Natural killer cell (primary cell): ENCODE measurements at regions not wholly inside any gene's neighbourhood (a gene's known extent, or its start where the extent isn't known, plus 50 kb on each side); places are given as distances from the start of the nearest gene placed in this dataset.
A peak's percentile ranks its signal among the peaks of the same experiment; 100 is the strongest.

Experiments used
- ATAC-seq, 3 donors: fragments of 150-1000 bp in 2 of 3; fragments of 200-7000 bp in 1 of 3; cut with Tn5 transposase; 1 replicate in 1 of 3; 2 replicates in 2 of 3; pipeline ENCODE4 v1.10.0; 2021; ENCODE audit warnings: mild to moderate bottlenecking in 2 of 3, moderate library complexity in 2 of 3
- DNase-seq, 2 donors: peaks; one replicate each; pipeline versions ENCODE4 v3.0.0 to v3.0.0-alpha.2; 2013 to 2021; ENCODE audit warnings: mixed read lengths in 1 of 2
- H3K27ac ChIP-seq: one replicate; pipeline ENCODE4 v1.5.1; 2013; ENCODE audit warnings: mild to moderate bottlenecking, low read length
- H3K27me3 ChIP-seq: one replicate; pipeline ENCODE4 v1.6.1; 2013; ENCODE audit warnings: low read length; ENCODE audit not compliant: control insufficient read depth, insufficient read depth
- H3K36me3 ChIP-seq: one replicate; pipeline ENCODE4 v1.6.1; 2013; ENCODE audit warnings: low read length; ENCODE audit not compliant: control insufficient read depth, insufficient read depth
- H3K4me1 ChIP-seq: one replicate; pipeline ENCODE4 v1.6.1; 2013; ENCODE audit warnings: low read length; ENCODE audit not compliant: control insufficient read depth, insufficient read depth
- H3K4me3 ChIP-seq: one replicate; pipeline ENCODE4 v1.5.1; 2013; ENCODE audit warnings: low read length
- H3K9me3 ChIP-seq: one replicate; pipeline ENCODE4 v1.6.1; 2013; ENCODE audit warnings: low read length; ENCODE audit not compliant: control insufficient read depth, insufficient read depth
- H3K27ac Mint-ChIP-seq, 2 donors: one replicate each; pipeline ENCODE4 v1.8.0; 2022; ENCODE audit warnings: mild to moderate bottlenecking in 2 of 2, mixed read lengths in 2 of 2, moderate library complexity in 1 of 2
- H3K27me3 Mint-ChIP-seq, 2 donors: one replicate each; pipeline ENCODE4 v1.8.0; 2022; ENCODE audit warnings: low read depth in 2 of 2, mixed read lengths in 2 of 2
- H3K36me3 Mint-ChIP-seq: one replicate; pipeline ENCODE4 v1.8.0; 2022; ENCODE audit warnings: mixed read lengths
- H3K4me1 Mint-ChIP-seq, 2 donors: one replicate each; pipeline ENCODE4 v1.8.0; 2022; ENCODE audit warnings: mixed read lengths in 2 of 2
- H3K4me3 Mint-ChIP-seq: one replicate; pipeline ENCODE4 v1.8.0; 2022; ENCODE audit warnings: mild to moderate bottlenecking, moderate library complexity, mixed read lengths
- H3K9me3 Mint-ChIP-seq, 2 donors: one replicate each; pipeline ENCODE4 v1.8.0; 2022; ENCODE audit warnings: mixed read lengths in 2 of 2
- CTCF ChIP-seq: fragments of 200-600 bp; IDR thresholded peaks from one replicate; pipeline ENCODE4 v1.8.0; 2022; ENCODE audit warnings: antibody characterized with exemption
- WGBS: methylation state at CpG from one replicate; pipeline ENCODE4 v1.1.7; 2013; ENCODE audit warnings: missing lambda C conversion rate; ENCODE audit not compliant: insufficient coverage; 5-methylcytosine and 5-hydroxymethylcytosine counted together
- intact Hi-C: fragments of 100-400 bp; cut with micrococcal nuclease; formaldehyde crosslinking; loops from one replicate; pipeline ENCODE4 v1.14.2; 2022

GRCh38 chr16:49158029-49158642, 123.5 kb downstream of the CBLN1 start:
- no peaks in the 10 kb centered on the region for H3K36me3 ChIP-seq
- intact Hi-C loops: no loop called here
- H3K9me3 ChIP-seq: no peaks in the 10 kb centered on the region
- DNase-seq (peak in 1 of 2 donors; percentile 11), ATAC-seq (no peak)
- no peaks in the 10 kb centered on the region for H3K27me3 ChIP-seq
- WGBS: 31% methylated on average over 2 of the region's 2 CpGs
- no peak overlapping the region for H3K4me3 ChIP-seq
- Mint-ChIP-seq H3K27ac (no peak overlapping the region), H3K4me3 (no peak overlapping the region), H3K9me3 (peaks cover 0 to 6% of the 10 kb centered on the region in 2 donors), H3K36me3 (no peaks in the 10 kb centered on the region), H3K4me1 (no peaks in the 10 kb centered on the region), H3K27me3 (no peaks in the 10 kb centered on the region)
- no peak for TF ChIP-seq CTCF
- H3K27ac ChIP-seq: no peak overlapping the region
- H3K4me1 ChIP-seq: no peaks in the 10 kb centered on the region

- DNase-seq: no peak
- H3K4me3 ChIP-seq: no peak overlapping the region
- WGBS: 66% methylated on average over 2 of the region's 2 CpGs
- Mint-ChIP-seq H3K27ac (no peak overlapping the region), H3K4me3 (no peak overlapping the region), H3K36me3 (no peaks in the 10 kb centered on the region), H3K27me3 (no peaks in the 10 kb centered on the region), H3K4me1 (no peaks in the 10 kb centered on the region), H3K9me3 (peaks cover 3 to 9% of the 10 kb centered on the region in 2 donors)
- no peaks in the 10 kb centered on the region for H3K36me3 ChIP-seq
- no peaks in the 10 kb centered on the region for H3K9me3 ChIP-seq
- no peak for TF ChIP-seq CTCF
- intact Hi-C loops: no loop called here
- H3K27me3 ChIP-seq: no peaks in the 10 kb centered on the region
- ATAC-seq: no peak
- no peak overlapping the region for H3K27ac ChIP-seq
- H3K4me1 ChIP-seq: no peaks in the 10 kb centered on the region
These were observed 131.3 kb downstream of the CBLN1 start for GRCh38 chr16:49150341-49150740.

- TF ChIP-seq CTCF: no peak
- H3K36me3 Mint-ChIP-seq: no peaks in the 10 kb centered on the region
These were observed 133.2 kb downstream of the CBLN1 start for GRCh38 chr16:49148410-49148809.

GRCh38 chr16:49140618-49141017, 141.0 kb downstream of the CBLN1 start:
- H3K27ac Mint-ChIP-seq: no peak overlapping the region
- Histone ChIP-seq H3K9me3 (no peaks in the 10 kb centered on the region), H3K36me3 (no peaks in the 10 kb centered on the region), H3K27ac (no peak overlapping the region), H3K4me1 (no peaks in the 10 kb centered on the region), H3K4me3 (no peak overlapping the region), H3K27me3 (no peaks in the 10 kb centered on the region)
- intact Hi-C loops: no loop called here
- ATAC-seq: no peak
- H3K4me3 Mint-ChIP-seq: no peak overlapping the region
- H3K9me3 Mint-ChIP-seq: peaks cover 9 to 11% of the 10 kb centered on the region in 2 donors
- no peak for DNase-seq
- H3K4me1 Mint-ChIP-seq: no peaks in the 10 kb centered on the region
- TF ChIP-seq CTCF: no peak
- WGBS: 64% methylated on average over 5 of the region's 5 CpGs
- H3K27me3 Mint-ChIP-seq: no peaks in the 10 kb centered on the region
- H3K36me3 Mint-ChIP-seq: no peaks in the 10 kb centered on the region

More at GRCh38 chr16:49148410-49148809, 133.2 kb downstream of the CBLN1 start:
- no peaks in the 10 kb centered on the region for H3K27me3 ChIP-seq
- no peak for DNase-seq
- Mint-ChIP-seq H3K27ac (no peak overlapping the region), H3K4me3 (no peak overlapping the region), H3K9me3 (peaks cover 3 to 12% of the 10 kb centered on the region in 2 donors), H3K4me1 (no peaks in the 10 kb centered on the region), H3K27me3 (no peaks in the 10 kb centered on the region)
- intact Hi-C loops: no loop called here
- no peaks in the 10 kb centered on the region for H3K4me1 ChIP-seq
- no peak for ATAC-seq
- no peaks in the 10 kb centered on the region for H3K36me3 ChIP-seq
- H3K9me3 ChIP-seq: no peaks in the 10 kb centered on the region
- H3K4me3 ChIP-seq: no peak overlapping the region
- WGBS: 58% methylated on average over 4 of the region's 4 CpGs
- no peak overlapping the region for H3K27ac ChIP-seq
